Body of pancreas (tissue), 4 donors: ENCODE measurements at regions not wholly inside any gene's neighbourhood (a gene's known extent, or its start where the extent isn't known, plus 50 kb on each side); places are given as distances from the start of the nearest gene placed in this dataset.
A peak's percentile ranks its signal among the peaks of the same experiment; 100 is the strongest.

Experiments used
- ATAC-seq: fragments of 150-250 bp; one replicate; pipeline ENCODE4 v1.9.1; 2016
- DNase-seq, 4 donors: peaks; one replicate each; pipeline ENCODE4 v3.0.0-alpha.2; 2019
- H3K27ac ChIP-seq, 4 donors: fragments of 200-600 bp; sonication (generic); 1 replicate in 3 of 4; 2 replicates in 1 of 4; pipeline versions ENCODE4 v1.5.1 to v1.6.1; 2016 to 2019; ENCODE audit warnings: mild to moderate bottlenecking in 1 of 4, mixed read lengths in 1 of 4, moderate library complexity in 1 of 4
- H3K27me3 ChIP-seq, 2 donors: fragments of 200-600 bp; sonication (generic); one replicate each; pipeline ENCODE4 v1.6.0; 2016; ENCODE audit warnings: mild to moderate bottlenecking in 1 of 2
- H3K36me3 ChIP-seq, 2 donors: fragments of 200-600 bp; sonication (generic); replicated peaks in 1 of 2; 2 replicates each; pipeline ENCODE4 v1.5.1; 2016; ENCODE audit warnings: low read depth in 2 of 2; ENCODE audit not compliant: insufficient read depth in 1 of 2
- H3K4me1 ChIP-seq: fragments of 200-600 bp; sonication (generic); one replicate; pipeline ENCODE4 v1.6.0; 2016
- H3K4me3 ChIP-seq, 2 donors: fragments of 200-600 bp; sonication (generic); 1 replicate in 1 of 2; 2 replicates in 1 of 2; pipeline ENCODE4 v1.5.1; 2016 to 2019
- H3K9me3 ChIP-seq, 3 donors: fragments of 200-600 bp; sonication (generic); 1 replicate in 2 of 3; 2 replicates in 1 of 3; pipeline ENCODE4 v1.5.1; 2016
- POLR2A ChIP-seq, 3 donors: fragments of 450-650 bp; IDR thresholded peaks; one replicate each; pipeline ENCODE4 v1.6.1; 2016; ENCODE audit warnings: antibody characterized with exemption in 3 of 3, mild to moderate bottlenecking in 2 of 3
- WGBS, 2 donors: methylation state at CpG; one replicate each; pipeline ENCODE4 v1.1.5; 2017; 5-methylcytosine and 5-hydroxymethylcytosine counted together
- intact Hi-C: fragments of 100-400 bp; cut with DNase I; formaldehyde crosslinking; loops from one replicate; pipeline ENCODE4 v1.15.1; 2023
- TF ChIP-seq, protein P1 (sequence below), 7 experiments: fragments of 450-650 bp in 4 of 7; fragments of 200-600 bp in 3 of 7; sonication (generic) in 3 of 7; IDR thresholded peaks; one replicate each; pipeline ENCODE4 v1.5.1; 2016 to 2019; ENCODE audit warnings: antibody characterized with exemption in 7 of 7

DNA sequence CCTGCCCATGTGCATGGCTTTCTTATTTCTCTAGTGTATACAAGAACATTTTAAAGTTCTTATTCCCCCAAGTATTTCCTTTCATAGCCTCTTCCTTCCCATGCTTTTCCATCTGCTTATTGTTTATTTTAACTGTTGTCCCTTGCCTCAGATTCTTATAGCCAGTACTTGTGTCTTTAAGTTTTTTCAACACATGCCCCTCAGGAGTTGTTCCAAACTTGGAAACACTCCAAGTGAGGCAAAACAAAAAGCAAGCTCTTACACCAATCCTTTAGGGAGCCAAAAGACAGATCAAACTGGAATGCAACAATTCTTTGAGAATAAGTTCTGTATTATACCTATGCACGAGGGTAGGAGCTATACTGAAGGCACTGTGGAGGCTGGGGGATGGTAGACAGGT is 222.0 kb upstream of the STK26 start:
- WGBS, 2 donors = 42 to 57% methylated on average over 1 of the region's 1 CpG
- intact Hi-C loops = no loop called here
- ATAC-seq = no peak
- Histone ChIP-seq H3K27me3 (no peaks in the 10 kb centered on the region), H3K9me3 (no peaks in the 10 kb centered on the region), H3K27ac (no peak overlapping the region), H3K4me3 (no peak overlapping the region), H3K36me3 (no peaks in the 10 kb centered on the region), H3K4me1 (no peaks in the 10 kb centered on the region)
- no peak for DNase-seq
- TF ChIP-seq POLR2A (IDR thresholded peaks at IDR 0.05) = no peak
- TF ChIP-seq, protein P1, sequence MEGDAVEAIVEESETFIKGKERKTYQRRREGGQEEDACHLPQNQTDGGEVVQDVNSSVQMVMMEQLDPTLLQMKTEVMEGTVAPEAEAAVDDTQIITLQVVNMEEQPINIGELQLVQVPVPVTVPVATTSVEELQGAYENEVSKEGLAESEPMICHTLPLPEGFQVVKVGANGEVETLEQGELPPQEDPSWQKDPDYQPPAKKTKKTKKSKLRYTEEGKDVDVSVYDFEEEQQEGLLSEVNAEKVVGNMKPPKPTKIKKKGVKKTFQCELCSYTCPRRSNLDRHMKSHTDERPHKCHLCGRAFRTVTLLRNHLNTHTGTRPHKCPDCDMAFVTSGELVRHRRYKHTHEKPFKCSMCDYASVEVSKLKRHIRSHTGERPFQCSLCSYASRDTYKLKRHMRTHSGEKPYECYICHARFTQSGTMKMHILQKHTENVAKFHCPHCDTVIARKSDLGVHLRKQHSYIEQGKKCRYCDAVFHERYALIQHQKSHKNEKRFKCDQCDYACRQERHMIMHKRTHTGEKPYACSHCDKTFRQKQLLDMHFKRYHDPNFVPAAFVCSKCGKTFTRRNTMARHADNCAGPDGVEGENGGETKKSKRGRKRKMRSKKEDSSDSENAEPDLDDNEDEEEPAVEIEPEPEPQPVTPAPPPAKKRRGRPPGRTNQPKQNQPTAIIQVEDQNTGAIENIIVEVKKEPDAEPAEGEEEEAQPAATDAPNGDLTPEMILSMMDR (IDR thresholded peaks at IDR 0.05) = no peak

DNA sequence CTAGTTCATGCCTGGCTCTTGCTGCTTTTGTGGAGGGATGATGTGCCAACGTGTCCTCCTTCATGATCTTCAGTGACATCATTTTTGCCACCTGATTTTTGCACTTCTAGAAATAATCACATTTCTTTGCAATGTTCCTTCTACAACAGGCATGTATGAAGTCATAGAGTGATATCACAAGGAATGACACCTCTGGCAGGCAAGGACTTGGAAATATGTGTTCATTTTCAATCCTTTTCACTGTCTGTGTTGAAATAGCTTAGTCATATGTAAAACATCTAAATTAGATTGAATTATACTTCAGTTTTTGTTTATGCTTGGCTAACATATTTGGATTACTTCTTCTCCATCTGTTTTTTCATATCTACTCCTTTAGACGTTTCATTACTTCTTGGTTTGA is 221.2 kb upstream of the STK26 start:
- no peak for TF ChIP-seq POLR2A (IDR thresholded peaks at IDR 0.05)
- TF ChIP-seq, protein P1 (IDR thresholded peaks at IDR 0.05) = no peak
- Histone ChIP-seq H3K4me3 (no peak overlapping the region), H3K27me3 (no peaks in the 10 kb centered on the region), H3K4me1 (no peaks in the 10 kb centered on the region), H3K36me3 (no peaks in the 10 kb centered on the region), H3K27ac (no peak overlapping the region), H3K9me3 (no peaks in the 10 kb centered on the region)
- ATAC-seq (no peak), DNase-seq (no peak)
- intact Hi-C loops = no loop called here
- 79 to 95% methylated on average over 2 of the region's 2 CpGs for WGBS, 2 donors

DNA sequence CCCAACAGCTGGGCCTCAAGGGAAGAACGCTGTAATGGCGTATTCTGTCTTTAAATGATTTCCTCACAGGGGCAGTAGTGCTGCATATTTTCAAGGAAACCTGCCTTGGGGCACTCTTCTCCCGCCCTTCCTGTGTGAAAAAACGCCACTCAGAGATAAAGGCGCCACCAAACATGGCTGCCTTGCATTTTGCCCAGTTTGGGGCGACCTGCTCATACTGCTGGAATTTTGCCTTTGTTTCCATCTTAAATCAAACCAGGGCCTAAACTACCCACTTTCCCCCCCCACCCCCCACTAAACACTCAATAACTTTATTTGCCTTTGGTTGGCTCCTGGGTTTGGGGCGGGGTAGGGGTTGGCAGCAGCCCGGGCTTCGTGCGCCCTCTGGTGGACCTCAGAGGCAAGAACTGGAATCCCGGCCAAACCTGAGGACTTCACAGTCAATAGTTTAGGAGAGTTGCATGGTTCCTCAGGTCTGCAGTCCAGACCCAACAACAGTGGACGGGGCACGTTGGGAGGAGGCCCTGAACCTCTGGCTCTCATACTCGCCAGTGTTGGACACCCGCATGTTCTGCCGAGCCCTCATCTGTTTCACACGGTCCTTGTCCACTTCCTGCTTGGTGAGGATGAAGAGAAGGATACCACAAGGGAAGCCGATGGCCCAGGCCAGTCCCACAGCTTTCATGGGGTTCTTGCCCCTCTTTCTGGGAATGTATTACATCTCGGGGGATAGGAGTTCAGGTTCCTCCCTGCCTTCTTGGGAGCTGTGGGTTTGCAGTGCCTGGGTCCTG is 220.1 kb upstream of the STK26 start:
- no peak for TF ChIP-seq POLR2A (IDR thresholded peaks at IDR 0.05)
- TF ChIP-seq, protein P1 (IDR thresholded peaks at IDR 0.05) = peak in 3 of 7 experiments; percentile 43 to 61 (median 53)
- ATAC-seq (no peak), DNase-seq (peak in 2 of 4 donors; percentile 86 to 90)
- no peak overlapping the region for H3K4me3 ChIP-seq
- intact Hi-C loops = no loop called here
- no peaks in the 10 kb centered on the region for H3K36me3 ChIP-seq
- H3K4me1 ChIP-seq = no peaks in the 10 kb centered on the region
- peak overlapping the region in 1 of 4 donors; percentile 43 for H3K27ac ChIP-seq
- 89 to 100% methylated on average over 3 to 10 of the region's 19 CpGs for WGBS, 2 donors
- H3K9me3 ChIP-seq = no peaks in the 10 kb centered on the region
- no peaks in the 10 kb centered on the region for H3K27me3 ChIP-seq

DNA sequence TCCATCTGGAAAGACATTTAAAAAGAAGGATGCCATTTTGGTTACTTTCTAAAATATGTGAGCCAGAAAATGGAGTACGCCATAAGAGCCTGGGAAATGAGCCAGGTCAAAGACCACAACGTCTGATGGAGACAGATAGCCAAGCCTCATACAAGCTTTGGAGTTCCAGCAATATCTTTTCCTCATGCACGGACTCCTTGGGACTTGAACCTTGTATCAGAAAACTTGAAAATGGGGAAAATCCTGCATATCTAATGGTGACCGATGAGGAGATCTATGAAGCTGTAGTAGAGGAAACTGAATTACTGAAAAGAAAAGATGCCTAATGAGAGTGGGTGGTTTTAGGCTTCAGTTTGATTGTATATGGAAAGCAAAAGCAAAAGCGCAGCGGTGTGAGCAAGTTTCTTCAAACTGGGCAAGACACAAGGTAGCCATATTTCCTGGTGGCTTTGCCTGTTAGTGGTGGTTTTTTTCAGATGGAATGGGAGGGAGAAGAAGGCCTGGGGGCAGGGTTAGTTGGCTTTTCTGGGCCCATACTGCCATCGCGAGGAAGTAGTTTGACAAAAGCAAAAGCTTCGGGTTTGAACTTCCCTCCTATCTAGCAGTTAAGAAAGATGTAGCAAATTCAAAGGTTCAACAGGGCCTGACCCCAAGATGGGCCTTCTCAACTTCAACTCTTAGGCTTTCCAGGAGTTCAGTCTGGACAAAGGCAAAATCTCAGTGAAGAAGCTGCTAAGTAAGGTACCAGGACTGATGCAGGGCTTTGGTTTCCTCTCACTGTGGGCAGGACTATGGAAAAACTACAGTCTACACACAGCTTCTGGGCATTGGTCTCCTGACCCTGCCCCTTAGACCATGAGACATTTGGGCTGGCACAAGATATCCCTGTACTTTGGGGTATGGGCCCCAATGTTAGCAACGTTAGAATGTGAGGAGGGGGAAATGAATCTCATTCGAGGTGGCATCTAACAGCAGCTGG is 210.0 kb upstream of the STK26 start:
- Histone ChIP-seq H3K4me3 (no peak overlapping the region), H3K9me3 (no peaks in the 10 kb centered on the region), H3K27me3 (no peaks in the 10 kb centered on the region), H3K4me1 (no peaks in the 10 kb centered on the region), H3K36me3 (no peaks in the 10 kb centered on the region), H3K27ac (peak overlapping the region in 2 of 4 donors; percentile 58 to 64)
- intact Hi-C loops = no loop called here
- 55 to 76% methylated on average over 11 of the region's 11 CpGs for WGBS, 2 donors
- DNase-seq (peak in 3 of 4 donors; percentile 27 to 84 (median 80)), ATAC-seq (peak; percentile 27)
- no peak for TF ChIP-seq POLR2A (IDR thresholded peaks at IDR 0.05)
- TF ChIP-seq, protein P1 (IDR thresholded peaks at IDR 0.05) = peak in 2 of 7 experiments; percentile 77 to 84
